DMS 273 treated with DMSO at 0.1 percent for 48 hours (cell line): ENCODE measurements at regions not wholly inside any gene's neighbourhood (a gene's known extent, or its start where the extent isn't known, plus 50 kb on each side); places are given as distances from the start of the nearest gene placed in this dataset.

Experiments used
- DNase-seq: peaks from one replicate; lab custom pipeline; 2025; lab: John Stamatoyannopoulos, UW

DNA sequence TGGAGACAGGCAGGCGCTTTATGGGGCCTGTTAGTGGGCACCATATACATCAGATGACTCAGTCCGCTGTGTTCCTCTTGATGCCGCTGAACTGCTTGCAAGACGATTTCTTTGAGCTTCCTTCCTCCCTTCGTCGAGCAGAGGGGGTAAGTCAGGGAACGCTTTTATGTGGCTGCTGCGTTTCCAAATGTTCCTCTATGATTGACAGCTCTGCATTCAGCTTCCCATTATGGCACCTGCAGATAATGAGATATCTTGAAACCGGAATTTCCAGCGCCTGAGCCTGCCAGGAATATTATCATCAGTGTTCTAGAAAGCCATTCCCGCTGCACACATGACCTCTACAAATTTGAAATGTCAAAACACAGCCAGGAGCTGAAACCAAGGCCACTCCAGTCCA lies 257.0 kb downstream of the TSHZ3 start:
- DNase-seq, result no peak

DNA sequence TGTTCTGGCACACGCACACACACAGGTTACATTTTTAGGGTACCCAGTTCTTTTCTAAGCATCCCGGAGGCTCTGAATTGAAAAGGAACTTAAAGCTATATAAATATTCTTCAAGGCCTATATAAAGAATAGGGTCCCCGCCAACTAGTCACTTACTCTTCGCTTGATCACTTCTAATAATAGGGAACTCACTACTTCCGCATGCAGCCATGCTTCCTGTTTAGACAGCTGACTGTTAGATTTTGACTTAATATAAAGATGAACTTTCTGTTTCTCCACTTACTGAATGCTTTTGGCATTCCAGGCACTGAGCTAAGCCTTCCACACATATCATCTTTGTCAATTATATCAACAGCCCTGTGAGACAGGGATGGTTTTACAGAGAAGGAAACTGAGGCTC lies 259.6 kb downstream of the TSHZ3 start:
- DNase-seq, result no peak

GRCh38 chr19:31085125-31085524 lies 264.1 kb downstream of the TSHZ3 start:
- no peak for DNase-seq

DNA sequence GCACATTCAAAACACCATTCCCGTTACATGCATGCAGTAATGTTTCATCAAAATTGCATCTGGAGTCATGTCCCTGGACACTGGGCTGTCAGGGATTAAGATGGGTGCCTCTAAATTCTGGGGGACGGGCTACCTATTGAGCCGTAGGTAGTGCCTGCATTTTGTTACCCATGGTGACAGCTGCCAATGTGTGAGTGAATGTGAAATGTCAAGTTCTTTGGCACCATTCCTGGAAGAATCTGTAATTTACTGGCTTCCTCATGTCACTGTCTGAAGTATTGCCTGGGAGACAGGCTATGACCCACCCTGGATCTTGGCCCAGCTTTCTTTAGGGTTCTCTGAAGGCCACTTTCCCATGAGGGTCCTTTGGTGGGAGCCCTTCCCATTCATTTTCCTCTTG lies 266.1 kb downstream of the TSHZ3 start:
- no peak for DNase-seq

- DNase-seq, result no peak
Measured at GRCh38 chr19:31075146-31075655, 274.0 kb downstream of the TSHZ3 start.

DNA sequence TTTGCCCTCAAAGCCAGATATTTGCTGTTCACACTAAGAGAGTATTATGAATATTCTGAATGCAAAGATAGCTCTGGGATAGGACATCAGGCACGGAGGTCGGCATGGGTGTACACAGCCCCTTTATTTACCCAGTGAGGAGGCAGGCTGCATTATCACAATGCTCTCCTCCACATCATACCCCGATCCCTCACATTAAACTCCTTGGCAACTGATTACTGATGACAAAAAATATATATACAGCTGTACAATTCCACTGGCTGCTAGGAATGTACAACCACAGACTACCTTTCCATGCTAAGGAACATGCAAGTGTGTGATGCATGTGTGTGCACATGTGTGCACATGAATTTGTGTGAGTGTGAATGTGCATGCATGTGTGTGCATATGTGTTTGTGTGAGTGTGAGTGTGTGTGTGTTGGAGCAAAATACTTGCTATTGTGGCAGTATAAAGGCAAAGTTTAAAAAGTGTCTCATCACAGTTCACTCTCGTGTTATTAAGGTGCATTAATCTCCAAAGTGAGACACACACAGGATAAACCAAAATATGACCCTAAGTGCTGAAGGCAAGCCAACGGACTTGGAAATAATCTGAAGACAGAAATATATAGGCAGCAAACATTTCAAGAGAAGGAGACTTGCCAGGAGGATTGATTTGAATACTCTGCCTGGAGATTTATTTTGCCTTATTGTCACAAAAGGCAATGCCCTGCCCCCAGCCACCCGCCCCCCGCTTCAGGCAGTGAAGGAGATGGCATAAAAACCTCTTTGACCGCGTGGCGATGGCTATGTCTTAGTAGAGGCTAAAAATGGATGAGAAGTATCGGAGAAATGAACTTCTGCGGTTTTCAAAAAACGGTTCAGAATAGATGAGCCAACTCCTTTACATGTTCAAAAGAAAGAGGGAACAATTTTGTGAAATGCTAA lies 274.8 kb downstream of the TSHZ3 start:
- DNase-seq, result no peak

DNA sequence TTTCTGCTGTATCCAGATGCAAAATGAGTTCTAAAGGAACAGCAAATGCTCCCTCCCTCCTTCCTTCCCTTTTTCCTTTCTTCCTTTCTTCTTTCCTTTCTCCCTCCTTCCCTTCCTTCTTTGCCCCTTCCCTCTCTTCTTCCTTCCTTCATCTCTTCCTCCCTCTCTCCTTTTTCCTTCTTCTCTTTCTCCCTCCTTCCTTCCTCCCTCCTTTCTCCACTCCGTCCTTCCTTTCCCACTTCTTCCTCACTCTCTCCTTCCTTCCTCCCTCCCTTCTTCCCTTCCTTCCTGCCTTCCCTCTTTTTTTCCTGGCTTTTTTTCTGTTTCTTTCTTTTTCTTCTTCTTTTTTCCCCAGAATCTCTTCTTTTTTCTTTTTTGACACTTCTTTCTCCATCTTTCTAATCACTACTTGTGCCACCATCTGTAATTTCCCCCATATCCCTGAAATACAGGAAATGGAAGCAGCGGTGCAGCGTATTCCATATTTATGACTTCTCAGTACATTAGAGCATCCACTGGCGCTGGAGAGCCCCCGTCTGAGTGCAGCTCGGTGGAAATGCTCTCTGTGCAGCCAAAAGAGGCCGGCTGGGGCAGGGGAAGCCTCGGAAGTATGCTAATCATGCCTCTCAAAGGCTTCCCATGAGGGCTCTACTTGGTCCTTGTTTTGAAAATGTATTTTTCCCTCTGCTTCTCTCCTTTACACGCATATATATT lies 275.6 kb downstream of the TSHZ3 start:
- DNase-seq, result no peak

DNA sequence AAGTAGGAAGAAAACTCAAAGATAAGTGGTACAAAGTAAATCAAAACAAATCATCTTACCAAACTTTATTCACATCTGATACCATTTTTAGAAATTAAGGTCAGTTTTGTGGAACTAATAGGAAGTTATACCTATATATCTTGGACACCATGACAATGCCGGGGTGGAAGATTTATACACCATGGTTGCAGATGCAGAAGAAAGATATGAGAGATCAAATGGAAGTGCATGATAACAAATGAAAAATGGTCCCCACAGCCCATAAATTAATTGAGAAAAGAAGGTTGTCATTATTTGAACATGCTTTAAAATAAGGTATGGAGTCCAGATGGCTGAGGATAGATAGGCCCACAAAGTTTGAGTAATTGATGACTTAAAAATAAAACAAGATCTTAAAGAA lies 276.8 kb downstream of the TSHZ3 start:
- DNase-seq, result no peak

- DNase-seq, result no peak
Measured at GRCh38 chr19:31071136-31071855, 277.9 kb downstream of the TSHZ3 start.

GRCh38 chr19:31070146-31071065 lies 278.8 kb downstream of the TSHZ3 start:
- DNase-seq, result no peak

DNA sequence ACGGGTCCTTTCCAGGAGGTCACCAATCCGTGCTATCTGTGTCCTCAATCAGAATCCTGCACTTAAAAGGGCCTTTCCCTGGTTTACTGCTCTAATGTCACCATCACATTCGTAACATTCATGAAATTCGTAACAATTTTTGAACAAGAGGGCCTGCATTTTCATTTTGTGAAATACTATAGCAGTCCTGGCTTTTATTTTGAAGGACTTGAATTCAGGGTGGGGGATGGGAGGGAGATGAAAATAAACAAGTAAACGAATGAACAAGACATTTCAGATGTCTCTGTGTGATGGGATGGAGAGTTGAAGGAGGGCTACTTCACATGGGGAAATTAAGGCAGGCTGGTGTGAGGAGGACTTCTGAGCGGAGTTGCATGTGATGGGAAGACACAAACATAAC lies 281.0 kb downstream of the TSHZ3 start:
- no peak for DNase-seq

- no peak for DNase-seq
Measured at GRCh38 chr19:31066385-31066784, 282.9 kb downstream of the TSHZ3 start.

DNA sequence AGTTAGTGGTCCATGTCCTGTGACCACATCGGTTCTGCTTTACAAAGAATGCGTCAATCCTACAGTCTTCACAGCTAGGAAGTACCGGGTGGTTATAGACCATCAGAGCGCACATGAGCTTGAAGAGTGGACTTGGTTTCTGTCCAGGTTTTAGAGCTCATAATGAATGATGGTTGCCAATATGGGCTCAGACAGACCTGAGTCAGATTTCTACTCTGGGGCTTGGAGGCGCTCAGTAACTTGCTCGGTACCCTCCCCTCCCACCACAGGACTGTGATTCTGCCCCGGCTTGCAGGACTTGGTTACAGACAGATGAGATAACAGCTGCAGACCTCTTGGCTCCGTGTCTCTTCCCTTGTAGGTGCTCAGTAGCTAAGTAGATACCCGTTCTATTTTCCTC lies 284.7 kb downstream of the TSHZ3 start:
- DNase-seq, result no peak

GRCh38 chr19:31058676-31059340 lies 290.4 kb downstream of the TSHZ3 start:
- DNase-seq, result no peak

- no peak for DNase-seq
Measured at GRCh38 chr19:31057476-31057875, 291.8 kb downstream of the TSHZ3 start.

DNA sequence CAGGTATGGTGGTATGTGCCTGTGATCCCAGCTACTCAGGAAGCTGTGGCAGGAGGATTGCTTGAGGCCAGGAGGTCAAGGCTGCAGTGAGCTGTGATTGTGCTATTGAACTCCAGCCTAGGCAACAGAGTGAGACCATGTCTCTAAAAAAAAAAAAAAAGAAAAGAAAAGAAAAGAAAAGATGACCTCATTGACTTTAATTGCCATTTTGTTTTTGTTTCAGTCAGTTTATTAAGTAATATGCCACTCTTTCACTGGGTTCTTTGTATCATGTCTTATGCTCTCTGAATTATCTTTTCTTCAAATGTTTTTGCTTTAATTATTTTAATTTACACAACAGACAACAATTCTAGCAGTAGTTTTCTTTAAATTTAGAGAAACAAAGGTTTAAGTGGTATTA lies 293.8 kb downstream of the TSHZ3 start:
- DNase-seq, result no peak

DNA sequence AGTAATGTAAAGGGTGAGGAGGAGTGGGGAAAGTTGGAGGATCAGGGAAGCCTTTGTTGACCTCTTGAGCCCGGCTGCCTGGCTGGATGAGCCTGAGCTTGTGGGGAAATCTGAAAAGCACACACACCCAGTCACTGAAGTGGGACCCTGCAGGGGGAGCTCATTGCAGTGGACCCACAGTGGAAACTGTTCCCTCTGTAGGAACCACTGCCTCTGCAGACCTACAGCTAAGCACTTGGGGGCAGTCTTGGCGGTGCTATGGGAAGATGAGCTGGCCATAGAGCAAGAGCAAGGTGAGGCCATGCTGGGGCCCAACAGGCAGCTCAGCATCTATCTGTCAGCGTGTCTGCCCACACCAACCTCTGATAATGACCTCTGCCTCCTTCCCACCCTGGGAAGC lies 294.8 kb downstream of the TSHZ3 start:
- DNase-seq, result no peak

- no peak for DNase-seq
Measured at GRCh38 chr19:31049431-31049830, 299.8 kb downstream of the TSHZ3 start.

GRCh38 chr19:31046024-31046423 lies 303.2 kb downstream of the TSHZ3 start:
- no peak for DNase-seq

- no peak for DNase-seq
Measured at GRCh38 chr19:31041461-31041860, 307.8 kb downstream of the TSHZ3 start.

- no peak for DNase-seq
Measured at GRCh38 chr19:31039151-31039550, 310.1 kb downstream of the TSHZ3 start.
